GM23248 (cell line): ENCODE measurements at regions not wholly inside any gene's neighbourhood (a gene's known extent, or its start where the extent isn't known, plus 50 kb on each side); places are given as distances from the start of the nearest gene placed in this dataset.

Experiments used
- EZH2 ChIP-seq: fragments of 200-600 bp; sonication (generic); IDR thresholded peaks from 2 replicates; pipeline ENCODE4 v1.6.1; 2018; ENCODE audit warnings: antibody characterized with exemption, mild to moderate bottlenecking; ENCODE audit not compliant: insufficient read depth, poor library complexity, severe bottlenecking
- EZH2phosphoT487 ChIP-seq: fragments of 200-600 bp; sonication (generic); IDR thresholded peaks from 2 replicates; pipeline ENCODE4 v1.6.1; 2018; ENCODE audit warnings: antibody characterized with exemption, moderate library complexity, mild to moderate bottlenecking, low read depth; ENCODE audit not compliant: insufficient read depth

DNA sequence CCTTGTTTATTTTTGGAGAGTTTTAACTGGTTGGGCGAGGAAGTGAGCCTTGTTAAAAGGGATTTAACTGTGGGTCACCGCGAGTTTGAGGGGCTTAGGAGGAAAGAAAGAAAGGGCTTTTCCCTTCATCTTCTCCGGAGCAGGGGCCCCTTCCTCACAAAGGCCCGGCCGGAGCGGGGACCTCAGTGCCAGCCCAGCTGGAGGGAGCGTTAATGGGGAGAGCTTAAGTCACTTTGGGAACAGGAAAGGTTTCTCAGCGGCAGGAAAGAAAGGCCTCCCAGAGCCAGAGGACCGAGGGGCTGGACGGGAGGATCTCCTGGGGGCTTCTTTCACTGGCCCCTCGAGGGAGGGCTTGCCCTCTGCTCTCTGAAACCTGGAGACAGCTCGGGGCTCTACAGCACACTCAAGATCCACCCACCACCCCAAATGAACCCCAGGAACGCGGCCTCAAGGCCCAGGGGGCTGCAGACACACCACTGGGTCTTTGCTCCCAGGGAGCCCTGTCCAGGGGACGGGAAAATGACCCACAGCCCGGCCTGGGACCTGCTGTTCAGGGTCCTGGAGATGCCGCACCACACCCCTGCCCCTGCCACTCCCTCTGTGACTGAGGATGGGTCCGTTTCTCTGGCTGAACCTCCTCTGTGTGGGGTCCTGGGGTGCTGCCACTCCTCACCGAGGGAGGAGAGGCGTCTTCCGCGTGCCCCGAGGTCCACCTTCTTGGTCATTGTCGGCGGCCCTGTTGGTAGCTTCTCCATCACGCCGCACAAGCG is 128.3 kb downstream of the URI1 start:
- TF ChIP-seq EZH2 (no peak), EZH2phosphoT487 (no peak)
